DOHH2 (cell line): ENCODE measurements at regions not wholly inside any gene's neighbourhood (a gene's known extent, or its start where the extent isn't known, plus 50 kb on each side); places are given as distances from the start of the nearest gene placed in this dataset.

Experiments
- H3F3A ChIP-seq: fragments of 200-600 bp; sonication (generic), shearing (Covaris generic); 2 replicates; pipeline ENCODE4 v1.6.0; 2016; ENCODE audit warnings: antibody characterized with exemption, mild to moderate bottlenecking; ENCODE audit not compliant: control insufficient read depth, insufficient read depth
- H3K27ac ChIP-seq: fragments of 200-600 bp; sonication (generic); 2 replicates; pipeline ENCODE4 v1.5.1; 2014; ENCODE audit warnings: low read depth, mild to moderate bottlenecking, low read length, moderate library complexity
- H3K27me3 ChIP-seq: fragments of 200-600 bp; sonication (generic); 2 replicates; pipeline ENCODE4 v1.6.1; 2014; ENCODE audit warnings: mild to moderate bottlenecking, low read length, mixed read lengths; ENCODE audit not compliant: control insufficient read depth
- H3K36me3 ChIP-seq: fragments of 200-600 bp; sonication (generic); 2 replicates; pipeline ENCODE4 v1.6.1; 2014; ENCODE audit warnings: mild to moderate bottlenecking, low read length, moderate library complexity, mixed read lengths; ENCODE audit not compliant: control insufficient read depth
- H3K4me1 ChIP-seq: fragments of 200-600 bp; sonication (generic); 2 replicates; pipeline ENCODE4 v1.6.1; 2014; ENCODE audit warnings: mild to moderate bottlenecking, low read length, mixed read lengths; ENCODE audit not compliant: control insufficient read depth
- H3K4me2 ChIP-seq: fragments of 200-600 bp; sonication (generic); 2 replicates; pipeline ENCODE4 v1.6.0; 2014; ENCODE audit warnings: mild to moderate bottlenecking, low read length, moderate library complexity
- H3K4me3 ChIP-seq: fragments of 200-600 bp; sonication (generic); 2 replicates; pipeline ENCODE4 v1.5.1; 2014; ENCODE audit warnings: mild to moderate bottlenecking, low read length, mixed read lengths
- H3K79me2 ChIP-seq: fragments of 200-600 bp; sonication (generic); 2 replicates; pipeline ENCODE4 v1.6.1; 2014; ENCODE audit warnings: mild to moderate bottlenecking, low read length, mixed read lengths; ENCODE audit not compliant: control insufficient read depth
- H3K9me2 ChIP-seq: fragments of 200-600 bp; sonication (generic); replicated peaks from 2 replicates; pipeline ENCODE4 v1.6.1; 2014; ENCODE audit warnings: mild to moderate bottlenecking, low read length, mixed read lengths; ENCODE audit not compliant: control insufficient read depth
- H3K9me3 ChIP-seq: fragments of 200-600 bp; sonication (generic); 2 replicates; pipeline ENCODE4 v1.6.1; 2014; ENCODE audit warnings: antibody characterized with exemption, low read length, mixed read lengths; ENCODE audit not compliant: control insufficient read depth, insufficient read depth
- H4K20me1 ChIP-seq: fragments of 200-600 bp; sonication (generic); 2 replicates; pipeline ENCODE4 v1.6.0; 2014; ENCODE audit warnings: low read depth, mild to moderate bottlenecking, antibody characterized with exemption, low read length, moderate library complexity; ENCODE audit not compliant: control insufficient read depth, insufficient read depth
- EZH2phosphoT487 ChIP-seq: fragments of 200-600 bp; sonication (generic); IDR thresholded peaks from 2 replicates; pipeline ENCODE4 v1.6.1; 2017; ENCODE audit warnings: borderline replicate concordance, mild to moderate bottlenecking, antibody characterized with exemption, low read length, moderate library complexity, mixed read lengths
- TF ChIP-seq, protein P1 (sequence below): fragments of 200-600 bp; sonication (generic); IDR thresholded peaks from one replicate; pipeline ENCODE4 v1.5.1; 2014; ENCODE audit warnings: antibody characterized with exemption, mild to moderate bottlenecking, low read depth, low read length; ENCODE audit not compliant: poor library complexity, severe bottlenecking

DNA sequence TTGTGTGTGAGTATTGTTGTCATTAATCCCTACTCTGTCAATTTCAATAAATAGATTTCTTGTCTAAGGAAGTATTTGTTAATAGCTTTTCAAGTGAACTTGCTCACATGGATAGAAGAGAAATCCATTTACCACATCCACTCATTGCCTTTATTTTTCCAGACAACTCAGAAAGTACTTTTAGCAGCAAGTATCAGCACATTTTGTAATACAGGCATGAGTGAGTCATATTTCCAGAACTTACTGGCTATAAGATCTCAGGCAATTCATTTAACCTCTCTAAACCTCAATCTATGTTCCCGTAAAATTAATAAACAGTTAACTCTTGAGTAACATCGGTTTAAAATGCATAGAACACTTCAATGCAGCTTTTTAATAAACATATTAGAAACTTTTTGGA lies 317.9 kb upstream of the PCDH7 start:
- no peaks in the 10 kb centered on the region for H3K79me2 ChIP-seq
- H3K27me3 ChIP-seq: no peaks in the 10 kb centered on the region
- H3K4me1 ChIP-seq: no peaks in the 10 kb centered on the region
- no peaks in the 10 kb centered on the region for H3F3A ChIP-seq
- no peaks in the 10 kb centered on the region for H3K36me3 ChIP-seq
- no peak overlapping the region for H3K27ac ChIP-seq
- H3K9me2 ChIP-seq: no peaks in the 10 kb centered on the region
- TF ChIP-seq, protein P1, sequence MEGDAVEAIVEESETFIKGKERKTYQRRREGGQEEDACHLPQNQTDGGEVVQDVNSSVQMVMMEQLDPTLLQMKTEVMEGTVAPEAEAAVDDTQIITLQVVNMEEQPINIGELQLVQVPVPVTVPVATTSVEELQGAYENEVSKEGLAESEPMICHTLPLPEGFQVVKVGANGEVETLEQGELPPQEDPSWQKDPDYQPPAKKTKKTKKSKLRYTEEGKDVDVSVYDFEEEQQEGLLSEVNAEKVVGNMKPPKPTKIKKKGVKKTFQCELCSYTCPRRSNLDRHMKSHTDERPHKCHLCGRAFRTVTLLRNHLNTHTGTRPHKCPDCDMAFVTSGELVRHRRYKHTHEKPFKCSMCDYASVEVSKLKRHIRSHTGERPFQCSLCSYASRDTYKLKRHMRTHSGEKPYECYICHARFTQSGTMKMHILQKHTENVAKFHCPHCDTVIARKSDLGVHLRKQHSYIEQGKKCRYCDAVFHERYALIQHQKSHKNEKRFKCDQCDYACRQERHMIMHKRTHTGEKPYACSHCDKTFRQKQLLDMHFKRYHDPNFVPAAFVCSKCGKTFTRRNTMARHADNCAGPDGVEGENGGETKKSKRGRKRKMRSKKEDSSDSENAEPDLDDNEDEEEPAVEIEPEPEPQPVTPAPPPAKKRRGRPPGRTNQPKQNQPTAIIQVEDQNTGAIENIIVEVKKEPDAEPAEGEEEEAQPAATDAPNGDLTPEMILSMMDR: no peak
- TF ChIP-seq EZH2phosphoT487: no peak
- no peak overlapping the region for H3K4me3 ChIP-seq
- H4K20me1 ChIP-seq: no peaks in the 10 kb centered on the region
- peaks cover 4% of the 10 kb centered on the region; the same call in 1 of the 2 replicates for H3K9me3 ChIP-seq
- H3K4me2 ChIP-seq: no peak overlapping the region

DNA sequence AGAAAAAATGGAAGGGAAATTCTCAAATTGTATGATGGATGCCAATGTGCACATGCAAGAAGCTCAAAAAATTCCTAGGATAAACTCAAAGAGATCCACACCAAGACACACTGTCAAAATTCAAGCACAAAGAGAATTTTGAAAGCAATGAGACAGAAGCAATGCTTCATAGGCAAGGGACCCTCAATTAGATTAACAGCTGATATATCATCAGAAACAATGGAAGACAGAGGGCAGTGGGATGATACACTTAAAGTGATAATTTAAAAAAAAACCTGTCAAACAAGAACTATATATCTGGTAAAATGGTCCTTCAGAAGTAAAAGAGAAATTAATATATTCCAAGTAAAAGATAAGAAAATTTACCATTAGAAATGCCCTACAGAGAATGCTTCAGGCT lies 306.3 kb upstream of the PCDH7 start:
- Histone ChIP-seq H3K36me3 (no peaks in the 10 kb centered on the region), H3K4me3 (no peak overlapping the region), H3K9me3 (peaks cover 8% of the 10 kb centered on the region), H3K4me1 (no peaks in the 10 kb centered on the region), H3K9me2 (no peaks in the 10 kb centered on the region), H3K4me2 (no peak overlapping the region), H4K20me1 (no peaks in the 10 kb centered on the region), H3K27me3 (no peaks in the 10 kb centered on the region), H3K27ac (no peak overlapping the region), H3K79me2 (no peaks in the 10 kb centered on the region), H3F3A (no peaks in the 10 kb centered on the region)
- no peak for TF ChIP-seq EZH2phosphoT487
- TF ChIP-seq, protein P1: no peak

DNA sequence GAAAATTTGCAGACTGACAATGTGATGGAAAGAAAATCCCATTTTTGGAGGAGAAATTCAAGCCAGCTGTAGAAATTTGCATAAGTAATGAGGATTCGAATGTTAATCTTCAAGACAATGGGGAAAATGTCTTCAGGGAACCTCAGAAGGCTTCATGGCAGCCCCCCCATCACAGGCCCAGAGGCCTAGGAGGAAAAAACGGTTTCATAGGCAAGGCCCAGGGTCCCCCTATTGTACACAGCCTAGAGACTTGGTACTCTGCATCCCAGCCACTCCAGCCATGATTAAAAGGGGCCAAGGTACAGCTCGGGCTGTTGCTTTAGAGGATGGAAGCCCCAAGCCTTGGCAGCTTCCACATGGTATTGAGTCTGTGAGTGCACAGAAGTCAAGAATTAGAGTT lies 303.6 kb upstream of the PCDH7 start:
- H3K27me3 ChIP-seq: no peaks in the 10 kb centered on the region
- H3K9me2 ChIP-seq: no peaks in the 10 kb centered on the region
- no peak overlapping the region for H3K4me3 ChIP-seq
- no peaks in the 10 kb centered on the region for H4K20me1 ChIP-seq
- no peaks in the 10 kb centered on the region for H3K4me1 ChIP-seq
- H3K79me2 ChIP-seq: no peaks in the 10 kb centered on the region
- H3K27ac ChIP-seq: no peak overlapping the region
- TF ChIP-seq, protein P1: no peak
- no peak for TF ChIP-seq EZH2phosphoT487
- no peaks in the 10 kb centered on the region for H3F3A ChIP-seq
- peaks cover 8% of the 10 kb centered on the region for H3K9me3 ChIP-seq
- H3K4me2 ChIP-seq: no peak overlapping the region
- no peaks in the 10 kb centered on the region for H3K36me3 ChIP-seq

DNA sequence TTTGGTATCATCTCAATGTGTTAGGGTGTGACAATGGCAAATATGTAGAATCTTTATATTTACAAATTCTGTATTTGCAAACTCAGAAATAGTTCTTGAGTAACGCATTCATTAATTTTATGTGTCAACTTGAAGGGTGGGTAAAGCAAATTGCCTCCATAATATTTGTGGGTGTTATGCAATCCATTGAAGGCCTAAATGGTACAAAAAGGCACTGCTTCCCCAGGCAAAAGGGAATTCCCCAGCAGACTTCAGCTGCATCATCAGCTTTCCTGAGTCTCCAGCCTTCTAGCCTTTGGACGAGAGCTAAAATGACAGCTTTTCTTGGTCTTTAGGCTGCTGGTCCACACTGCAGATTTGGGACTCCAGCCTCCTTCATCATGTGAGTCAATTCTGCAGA lies 292.2 kb upstream of the PCDH7 start:
- no peaks in the 10 kb centered on the region for H3F3A ChIP-seq
- no peaks in the 10 kb centered on the region for H3K4me1 ChIP-seq
- no peaks in the 10 kb centered on the region for H3K9me2 ChIP-seq
- no peaks in the 10 kb centered on the region for H3K79me2 ChIP-seq
- no peaks in the 10 kb centered on the region for H3K27me3 ChIP-seq
- no peaks in the 10 kb centered on the region for H4K20me1 ChIP-seq
- H3K9me3 ChIP-seq: no peaks in the 10 kb centered on the region
- TF ChIP-seq EZH2phosphoT487: no peak
- TF ChIP-seq, protein P1: no peak
- no peak overlapping the region for H3K4me3 ChIP-seq
- no peak overlapping the region for H3K4me2 ChIP-seq
- no peaks in the 10 kb centered on the region for H3K36me3 ChIP-seq
- no peak overlapping the region for H3K27ac ChIP-seq
